Uterus (tissue), 2 donors: ENCODE measurements at regions not wholly inside any gene's neighbourhood (a gene's known extent, or its start where the extent isn't known, plus 50 kb on each side); places are given as distances from the start of the nearest gene placed in this dataset.

Experiments used
- CTCF ChIP-seq, 4 experiments: fragments of 200-600 bp in 2 of 4; fragments of 450-650 bp in 2 of 4; sonication (generic) in 2 of 4; IDR thresholded peaks; one replicate each; pipeline ENCODE4 v1.5.1; 2016 to 2019; ENCODE audit warnings: antibody characterized with exemption in 4 of 4, mild to moderate bottlenecking in 2 of 4, moderate library complexity in 1 of 4
- POLR2A ChIP-seq, 2 donors: fragments of 450-650 bp; IDR thresholded peaks; one replicate each; pipeline ENCODE4 v1.6.1; 2016; ENCODE audit warnings: antibody characterized with exemption in 2 of 2, mild to moderate bottlenecking in 1 of 2, moderate library complexity in 1 of 2

- no peak for TF ChIP-seq CTCF (IDR thresholded peaks at IDR 0.05)
- TF ChIP-seq POLR2A (IDR thresholded peaks at IDR 0.05), result no peak
Measured at GRCh38 chr12:124484067-124484466, 83.3 kb downstream of the NCOR2 start.
